Medulla oblongata (tissue), 1 donor: ENCODE measurements at regions not wholly inside any gene's neighbourhood (a gene's known extent, or its start where the extent isn't known, plus 50 kb on each side); places are given as distances from the start of the nearest gene placed in this dataset.
"Not testable (repeated sequence)": the region's sequence is repeated elsewhere in the genome, so short reads cannot be mapped to it uniquely, and the experiment has no call there.

Source experiments
- DNase-seq: peaks from one replicate; pipeline ENCODE4 v3.0.0-alpha.2; 2015; ENCODE audit errors: extremely low spot score

DNA sequence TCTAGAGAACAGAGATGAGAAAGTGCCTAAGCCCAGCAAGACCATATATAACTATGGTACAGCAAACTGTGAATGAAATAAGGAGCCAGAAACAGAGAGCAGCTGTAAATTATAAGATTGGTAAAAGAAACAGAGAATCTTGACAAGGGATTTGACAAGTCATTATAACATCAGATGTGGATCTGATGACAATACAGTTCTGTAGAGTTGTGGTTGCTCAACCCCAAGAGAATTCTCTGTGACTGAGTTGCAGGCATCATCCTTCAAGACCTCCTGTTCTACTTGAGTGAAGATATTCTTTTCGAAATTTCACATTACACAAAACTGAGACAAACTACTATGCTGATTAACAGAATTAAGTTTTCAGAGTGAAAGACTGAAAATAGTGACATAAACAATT is 343.1 kb upstream of the SLC39A10 start:
- DNase-seq: no peak

DNA sequence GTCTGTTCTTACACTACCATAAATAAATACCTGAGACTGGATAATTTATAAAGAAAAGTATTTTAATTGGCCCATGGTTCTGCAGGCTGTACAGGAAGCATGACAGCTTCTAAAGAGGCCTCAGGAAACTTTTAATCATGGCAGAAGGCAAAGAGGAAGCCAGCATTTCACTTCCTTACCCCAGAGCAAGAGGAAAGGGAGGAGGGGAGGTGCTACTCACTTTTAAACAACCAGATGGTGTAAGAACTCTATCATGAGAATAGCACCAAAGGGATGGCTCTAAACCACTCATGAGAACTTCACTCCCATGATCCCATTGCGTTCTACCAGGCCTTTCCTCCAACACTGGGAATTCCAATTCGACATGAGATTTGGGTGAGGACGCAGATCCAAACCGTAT is 344.4 kb upstream of the SLC39A10 start:
- DNase-seq: no peak

DNA sequence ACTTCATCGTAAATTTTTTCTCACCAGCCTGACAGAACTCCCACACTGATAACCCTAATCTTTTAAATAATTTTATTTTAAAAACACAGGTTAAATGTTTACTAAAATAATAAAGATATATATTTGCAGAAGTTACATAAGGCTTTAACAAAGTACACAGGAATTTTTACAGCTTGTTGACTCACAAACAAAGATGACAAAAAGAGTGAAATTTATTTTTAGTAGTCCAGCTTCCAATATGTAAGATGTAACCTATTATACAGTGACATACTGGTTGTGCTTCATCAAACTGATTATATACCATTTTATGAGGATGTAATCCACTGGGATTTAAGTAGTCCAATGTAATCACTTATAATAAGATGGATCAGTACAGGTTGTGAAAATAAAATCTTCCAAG is 348.9 kb upstream of the SLC39A10 start:
- DNase-seq: no peak

DNA sequence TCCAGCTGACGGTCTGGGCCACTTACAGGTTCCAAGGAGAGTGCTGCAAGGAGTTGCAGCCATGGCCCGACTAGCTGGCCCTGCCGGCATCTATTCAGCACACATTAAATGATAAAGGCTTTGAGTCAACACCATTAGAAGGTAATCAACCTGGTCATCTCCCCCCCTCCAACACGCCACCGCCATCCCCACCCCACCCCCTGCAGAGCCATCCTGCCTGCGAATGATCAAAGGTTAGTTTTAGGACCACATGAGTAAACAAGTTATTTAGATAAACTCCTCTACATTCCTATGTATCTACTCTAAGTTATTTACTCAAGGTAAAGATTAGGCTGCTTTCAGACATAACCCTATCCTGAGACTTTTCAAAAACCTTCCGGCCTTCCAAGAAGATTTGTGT is 349.3 kb upstream of the SLC39A10 start:
- no peak for DNase-seq

DNA sequence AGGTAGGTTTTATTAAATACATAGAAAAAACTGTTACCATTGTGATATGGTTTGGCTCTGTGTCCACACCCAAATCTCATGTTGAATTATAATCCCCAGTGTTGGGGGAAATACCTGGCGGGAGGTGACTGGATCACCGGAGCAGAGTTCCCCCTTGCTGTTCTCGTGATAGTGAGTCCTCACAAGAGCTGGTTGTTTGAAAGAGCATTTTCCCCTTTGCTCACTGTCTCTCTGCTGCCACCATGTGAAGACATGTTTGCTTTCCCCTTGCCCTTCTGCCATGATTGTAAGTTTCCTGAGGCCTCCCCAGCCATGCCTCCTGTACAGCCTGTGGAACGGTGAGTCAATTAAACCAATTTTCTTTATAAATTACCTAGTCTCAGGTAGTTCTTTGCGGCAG is 352.7 kb upstream of the SLC39A10 start:
- no peak for DNase-seq

DNA sequence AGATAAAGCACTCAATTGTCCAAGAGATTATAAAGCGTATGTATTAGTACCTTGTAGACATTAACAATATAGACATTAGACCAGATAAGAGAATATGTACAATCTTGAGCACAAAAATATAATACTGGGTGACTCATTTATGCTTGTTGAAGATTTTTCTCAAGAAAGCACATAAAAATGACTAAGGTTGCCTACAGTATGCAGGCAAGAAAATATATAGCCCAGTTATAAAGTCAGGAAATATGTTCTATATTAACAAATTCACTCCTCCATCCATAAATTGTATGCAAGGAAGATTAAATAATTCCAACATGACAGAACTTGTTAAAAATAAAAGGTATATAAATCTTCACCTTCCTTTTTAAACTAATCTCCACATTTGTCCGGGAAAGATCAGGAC is 356.4 kb upstream of the SLC39A10 start:
- no peak for DNase-seq

DNA sequence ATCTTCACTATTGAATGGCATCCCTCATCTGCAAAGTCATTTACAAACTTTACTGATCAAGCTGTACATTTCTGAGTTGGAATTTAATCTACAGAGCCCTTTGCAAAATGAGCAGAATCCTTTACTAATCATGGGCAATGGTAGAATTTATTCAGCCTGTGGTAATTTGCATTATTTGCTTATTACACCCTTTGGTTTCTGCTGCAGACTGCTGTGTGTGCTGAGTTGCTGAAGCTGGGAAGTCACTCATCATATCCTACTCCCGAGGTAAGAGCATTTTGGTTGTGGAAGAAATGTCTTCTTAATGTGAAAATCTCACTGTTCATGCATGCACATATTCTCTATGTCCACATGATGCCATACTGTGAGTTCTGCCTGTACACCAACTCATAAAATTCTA is 357.4 kb upstream of the SLC39A10 start:
- DNase-seq: no peak

DNA sequence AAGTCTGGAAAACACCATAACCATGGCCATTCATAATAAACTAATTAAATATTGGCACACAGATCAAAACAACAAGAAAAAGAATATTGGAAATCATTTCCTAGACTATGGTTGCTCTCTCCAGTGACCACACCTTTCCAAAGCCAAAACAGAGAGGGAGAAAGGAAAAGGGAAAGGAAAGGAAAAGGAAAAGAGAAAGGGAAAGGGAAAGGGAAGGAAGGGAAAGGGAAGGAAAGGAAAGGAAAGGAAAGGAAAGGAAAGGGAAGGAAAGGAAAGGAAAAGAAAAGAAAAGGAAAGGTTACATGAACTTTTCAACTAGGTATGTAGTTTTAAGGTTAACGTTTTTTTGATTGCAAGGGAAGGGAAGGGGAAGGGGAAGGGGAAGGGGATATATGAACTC is 360.5 kb upstream of the SLC39A10 start:
- no peak for DNase-seq

DNA sequence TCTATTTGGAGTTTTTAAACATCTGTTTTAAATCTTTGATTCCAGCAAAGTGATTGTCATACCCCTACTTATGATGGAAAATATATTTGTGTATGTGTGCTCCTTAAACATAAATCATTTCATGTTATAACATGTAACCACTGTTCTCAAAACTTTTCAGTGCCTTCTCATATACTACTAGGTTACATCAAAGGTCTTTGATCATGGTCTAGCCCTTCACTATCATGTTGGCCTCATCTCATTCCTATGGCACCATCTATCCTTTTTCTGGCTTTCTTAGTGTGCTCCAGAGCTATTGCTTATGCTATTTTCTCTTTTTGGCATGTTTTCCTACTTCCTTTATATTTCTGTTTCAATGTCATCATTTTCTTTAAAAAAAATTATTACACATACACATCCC is 367.9 kb upstream of the SLC39A10 start:
- no peak for DNase-seq

DNA sequence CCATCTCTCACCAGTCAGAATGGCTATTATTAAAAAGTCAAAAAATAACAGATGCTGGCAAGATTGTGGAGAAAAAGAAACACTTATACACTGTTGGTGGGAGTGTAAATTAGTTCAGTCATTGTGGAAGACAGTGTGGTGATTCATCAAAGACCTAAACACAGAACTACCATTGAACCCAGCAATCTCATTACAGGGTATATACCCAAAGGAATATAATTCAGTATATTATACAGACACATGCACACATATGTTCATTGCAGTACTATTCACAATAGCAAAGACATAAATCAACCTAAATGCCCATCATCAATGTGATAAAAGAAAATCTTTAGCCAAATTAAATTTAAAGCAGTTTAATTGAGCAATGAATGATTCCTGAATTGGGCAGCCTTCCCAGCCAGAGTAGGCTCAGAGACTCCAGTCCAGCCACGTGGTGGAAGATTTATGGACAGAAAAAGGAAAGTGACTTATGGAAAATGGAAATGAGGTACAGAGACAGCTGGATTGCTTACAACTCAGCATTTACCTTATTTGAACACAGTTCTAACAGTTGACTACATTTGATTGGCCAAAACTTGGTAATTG is 377.1 kb upstream of the SLC39A10 start:
- DNase-seq: no peak

DNA sequence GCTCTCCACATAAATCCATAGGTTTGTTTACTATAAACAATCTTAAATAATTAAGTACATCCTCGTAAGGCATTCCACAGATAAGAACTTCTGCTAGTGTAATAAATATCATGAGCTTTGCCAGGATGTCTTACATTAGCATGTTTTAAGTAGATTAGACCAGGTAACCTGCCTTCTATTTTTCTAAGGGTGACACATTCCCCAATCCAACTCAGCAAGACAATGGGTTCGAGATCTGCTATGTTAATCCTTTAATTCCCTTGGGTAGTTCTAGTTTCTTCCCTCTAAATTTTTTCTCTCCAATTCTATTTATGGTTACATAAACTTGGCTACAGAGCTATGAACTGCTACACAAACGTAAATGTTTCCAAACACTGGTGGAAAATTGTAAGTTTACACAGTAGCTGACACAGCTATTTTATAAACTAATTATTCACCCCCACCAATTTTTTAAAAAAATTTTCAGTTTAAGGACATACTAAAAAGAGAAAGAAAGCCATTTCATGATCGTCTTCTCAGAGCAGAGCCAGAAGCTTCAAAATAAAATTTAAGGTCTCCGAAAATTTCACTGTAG is 386.5 kb upstream of the SLC39A10 start:
- no peak for DNase-seq

DNA sequence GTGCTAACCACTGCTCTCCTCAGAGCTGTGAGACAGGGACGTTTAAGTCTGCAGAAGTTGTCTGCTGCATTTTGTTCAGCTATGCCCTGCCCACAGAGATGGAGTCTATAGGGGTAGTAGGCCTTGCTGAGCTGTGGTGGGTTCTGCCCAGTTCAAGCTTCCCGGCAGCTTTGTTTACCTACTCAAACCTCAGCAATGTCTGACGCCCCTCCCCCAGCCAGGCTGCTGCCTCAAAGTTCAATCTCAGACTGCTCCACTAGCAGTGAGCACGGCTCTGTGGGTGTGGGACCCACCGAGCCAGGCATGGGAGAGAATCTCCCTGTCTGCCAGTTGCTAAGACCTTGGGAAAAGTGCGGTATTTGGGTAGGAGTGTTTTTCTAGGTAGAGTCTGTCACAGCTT is 387.8 kb upstream of the SLC39A10 start:
- DNase-seq: no peak

DNA sequence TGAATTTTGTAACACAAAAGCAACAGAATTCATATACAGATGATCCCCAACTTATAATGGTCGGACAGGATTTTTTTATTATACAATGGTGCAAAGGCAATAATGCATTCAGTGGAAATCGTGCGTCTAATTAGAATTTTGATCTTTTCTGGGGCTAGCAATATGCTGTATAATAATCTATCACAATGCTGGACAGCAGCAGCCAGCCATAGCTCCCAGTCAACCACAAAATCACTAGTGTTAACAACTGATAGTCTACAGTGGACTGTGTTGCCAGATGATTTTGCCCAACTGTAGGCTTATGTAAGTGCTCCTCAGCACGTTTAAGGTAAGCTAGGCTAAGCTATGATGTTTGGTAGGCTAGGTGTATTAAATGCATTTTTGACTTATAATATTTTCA is 399.0 kb upstream of the SLC39A10 start:
- DNase-seq: no peak

DNA sequence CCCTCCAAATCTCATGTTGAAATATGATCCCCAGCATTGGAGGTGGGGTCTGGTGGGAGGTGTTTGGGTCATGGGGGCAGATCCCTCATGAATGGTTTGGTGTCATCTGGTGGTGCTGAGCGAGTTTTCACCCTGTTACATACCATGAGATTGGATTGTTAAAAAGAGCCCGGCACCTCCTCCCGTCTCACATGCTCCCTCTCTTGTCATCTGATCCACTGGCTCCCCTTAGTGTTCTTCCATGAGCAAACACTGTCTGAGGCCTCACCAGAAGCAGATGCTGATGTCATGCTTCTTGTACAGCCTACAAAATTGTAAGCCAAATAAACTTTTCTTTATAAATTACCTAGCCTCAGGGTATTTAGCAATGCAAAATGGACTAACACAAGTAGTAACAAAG is 405.0 kb upstream of the SLC39A10 start:
- DNase-seq: no peak

DNA sequence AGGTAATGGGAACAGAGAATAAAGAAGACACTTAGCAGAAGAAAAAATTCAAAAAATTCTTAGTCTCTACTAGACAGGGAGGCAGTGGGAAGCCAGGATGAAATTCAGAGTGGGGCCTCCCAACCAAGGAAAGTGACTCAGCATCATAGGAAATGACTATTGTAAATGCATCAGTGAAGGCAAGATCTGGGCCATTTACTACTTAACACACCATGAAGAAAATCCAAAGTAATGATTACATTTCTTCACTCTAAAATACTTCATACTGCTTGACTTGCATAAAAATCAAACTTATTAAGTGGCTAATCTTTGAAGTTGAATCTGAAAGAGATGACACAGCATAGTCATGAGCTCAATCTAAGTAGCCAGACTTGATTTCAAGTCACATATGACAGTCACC is 405.8 kb upstream of the SLC39A10 start:
- no peak for DNase-seq

DNA sequence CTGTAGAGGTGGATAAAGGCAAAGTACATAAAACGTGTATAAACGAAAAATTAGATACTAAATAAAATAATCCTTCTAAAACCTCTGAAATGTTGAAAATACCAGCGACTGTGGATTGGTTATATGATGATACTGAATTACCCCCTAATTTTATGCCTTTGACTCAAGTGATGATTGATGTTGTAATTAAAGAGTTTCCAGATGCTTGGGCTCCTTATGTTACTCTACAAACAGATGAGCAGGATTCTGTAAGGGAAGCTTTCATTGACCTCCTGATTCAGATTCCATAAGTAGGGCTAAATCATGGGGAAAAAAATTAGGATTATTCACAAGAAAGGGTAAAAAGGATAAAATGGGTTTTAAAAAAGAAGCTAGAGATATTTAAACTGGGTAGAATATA is 418.2 kb upstream of the SLC39A10 start:
- DNase-seq: no peak

DNA sequence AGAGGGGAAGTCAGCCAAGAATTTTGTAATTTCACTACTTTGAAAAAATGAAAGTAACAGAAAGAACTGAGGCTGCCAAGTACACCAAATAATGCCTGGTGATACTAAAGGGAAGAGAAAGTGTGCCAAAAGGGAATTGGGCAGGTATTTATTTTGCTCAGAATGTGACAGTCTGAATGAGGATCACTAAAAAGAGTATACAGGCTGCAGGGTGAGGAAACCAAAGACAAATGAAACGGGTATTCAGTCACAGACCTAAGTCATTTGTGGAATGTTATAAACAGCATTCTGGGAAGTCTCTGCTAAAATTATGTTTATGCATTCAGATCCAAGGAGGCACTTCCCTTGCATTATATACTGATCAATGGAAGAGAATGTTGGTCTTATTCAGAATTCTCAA is 418.6 kb upstream of the SLC39A10 start:
- no peak for DNase-seq

DNA sequence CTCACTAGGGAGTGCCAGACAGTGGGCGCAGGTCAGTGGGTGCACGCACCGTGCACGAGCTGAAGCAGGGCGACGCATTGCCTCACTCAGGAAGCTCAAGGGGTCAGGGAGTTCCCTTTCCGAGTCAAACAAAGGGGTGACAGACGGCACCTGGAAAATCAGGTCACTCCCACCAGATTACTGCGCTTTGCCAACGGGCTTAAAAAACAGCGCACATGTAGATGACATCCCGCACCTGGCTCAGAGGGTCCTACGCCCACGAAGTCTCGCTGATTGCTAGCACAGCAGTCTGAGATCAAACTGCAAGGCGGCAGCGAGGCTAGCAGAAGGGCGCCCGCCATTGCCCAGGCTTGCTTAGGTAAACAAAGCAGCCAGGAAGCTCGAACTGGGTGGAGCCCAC is 428.5 kb upstream of the SLC39A10 start:
- DNase-seq: not testable (repeated sequence)

DNA sequence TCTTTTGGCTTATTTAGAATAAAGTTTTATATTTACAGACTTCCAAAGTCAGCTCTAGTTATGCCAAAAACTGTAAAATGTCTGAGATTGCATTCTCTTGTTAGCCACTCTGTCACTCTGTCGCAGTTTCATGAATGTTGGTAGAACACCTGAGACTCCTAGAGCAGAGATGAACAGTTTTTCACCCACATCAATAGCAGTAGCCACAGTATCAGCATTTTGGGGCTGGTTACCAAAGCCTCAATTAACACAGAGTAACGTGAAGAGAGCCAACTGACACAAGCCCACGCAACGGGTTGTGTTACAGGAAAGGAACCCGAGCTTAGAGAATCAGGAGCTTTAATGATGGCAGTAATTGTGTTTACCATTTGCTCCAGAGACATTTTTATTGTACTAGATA is 443.0 kb upstream of the SLC39A10 start:
- no peak for DNase-seq

DNA sequence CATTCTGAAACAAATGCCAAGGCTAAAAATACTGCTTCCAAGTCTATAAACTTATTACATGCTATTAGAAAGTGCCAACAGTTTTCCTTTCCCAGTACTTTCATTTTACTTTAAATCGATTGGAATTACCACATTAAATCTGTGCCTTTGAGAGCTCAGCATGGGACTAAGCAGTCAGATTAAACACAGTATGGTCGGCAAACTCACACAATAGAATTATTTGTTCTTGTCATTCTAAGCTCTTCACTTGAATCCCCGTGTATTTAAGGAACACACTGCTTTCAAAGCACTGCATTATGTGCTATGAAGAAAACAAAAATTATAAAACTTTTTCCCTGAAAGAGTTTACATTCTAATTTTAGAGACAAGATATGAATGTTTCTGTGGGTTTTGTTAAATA is 444.4 kb upstream of the SLC39A10 start:
- DNase-seq: no peak

DNA sequence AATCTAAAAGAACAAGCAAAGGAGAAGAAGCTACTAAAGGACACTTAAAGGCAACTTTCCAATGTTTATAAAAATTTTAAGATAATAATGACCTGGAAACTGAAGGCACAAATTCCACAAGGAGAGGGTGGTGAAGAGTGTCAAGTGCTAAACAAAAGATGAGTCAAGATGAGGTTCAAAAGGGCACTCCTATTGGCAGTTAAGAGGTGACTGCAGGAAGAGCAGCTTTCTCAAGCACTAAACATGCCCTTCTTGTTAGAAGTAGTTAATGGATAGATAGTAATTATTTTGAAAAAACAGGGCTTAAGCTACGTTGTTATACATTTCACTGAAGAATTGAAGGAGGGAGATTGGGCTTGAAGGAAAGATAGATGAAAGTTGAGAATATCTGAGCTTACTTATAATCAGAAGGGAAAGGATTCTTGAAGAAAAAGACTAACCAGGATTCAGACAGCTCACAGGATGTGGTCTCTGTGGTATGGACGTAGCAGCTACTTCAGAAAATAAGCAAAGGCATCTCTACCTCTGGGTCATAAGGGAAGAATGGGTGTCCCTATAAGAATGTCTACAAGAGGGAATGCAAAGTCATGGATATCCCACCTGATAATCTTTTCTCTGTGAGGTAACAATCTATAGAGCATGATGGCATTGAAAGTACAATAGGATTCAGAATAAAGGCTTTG is 454.7 kb upstream of the SLC39A10 start:
- DNase-seq: no peak

DNA sequence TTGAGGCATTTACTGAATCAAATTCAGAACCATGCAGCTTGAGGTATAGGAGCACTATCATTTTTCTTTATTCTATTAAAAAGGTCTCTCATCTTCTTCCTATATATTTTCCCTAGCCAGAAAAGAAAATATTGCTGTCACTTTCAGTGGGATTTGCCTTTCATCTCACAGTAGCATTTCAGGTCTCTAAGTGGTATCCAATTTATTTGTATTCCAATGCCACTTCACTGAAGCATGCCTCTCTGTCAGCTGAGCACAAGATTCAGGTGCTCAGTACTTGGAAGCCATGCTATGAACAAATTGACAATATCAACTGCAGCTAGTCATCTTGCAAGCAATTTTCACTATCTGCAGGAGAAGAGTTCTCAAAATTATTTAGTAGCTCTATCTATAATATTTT is 457.2 kb upstream of the SLC39A10 start:
- DNase-seq: no peak

DNA sequence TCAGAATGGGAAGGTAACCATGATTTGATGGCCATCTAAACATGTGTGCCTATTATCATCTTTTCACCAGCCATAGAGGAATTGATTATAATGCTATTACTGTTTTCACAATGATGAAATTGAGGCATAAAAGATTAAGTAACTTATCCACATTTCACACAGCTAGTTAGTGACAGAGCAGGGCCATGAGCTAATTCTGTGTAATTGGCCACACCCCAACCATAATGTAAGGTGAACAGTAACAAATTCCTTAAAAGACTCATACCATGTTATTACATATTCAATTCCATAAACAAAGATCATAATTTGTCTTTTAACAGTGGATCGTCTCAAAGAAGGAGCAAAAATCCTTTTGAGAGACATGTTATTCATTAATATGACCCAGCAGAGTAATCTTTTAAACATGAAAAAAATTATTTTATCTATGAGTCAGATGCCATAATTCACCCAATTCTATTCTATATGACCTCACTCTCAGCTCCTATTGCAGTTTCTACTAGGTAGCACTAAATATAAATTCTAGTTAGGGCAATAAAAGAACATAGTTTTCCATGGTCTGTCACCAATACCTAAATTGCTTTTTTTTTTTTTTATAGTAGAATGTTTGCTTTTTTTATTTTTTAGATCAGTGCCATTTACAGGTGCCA is 475.8 kb upstream of the SLC39A10 start:
- DNase-seq: no peak
